Ureter (tissue), 1 donor: ENCODE measurements at regions not wholly inside any gene's neighbourhood (a gene's known extent, or its start where the extent isn't known, plus 50 kb on each side); places are given as distances from the start of the nearest gene placed in this dataset.
A peak's percentile ranks its signal among the peaks of the same experiment; 100 is the strongest.
"Not testable (repeated sequence)": the region's sequence is repeated elsewhere in the genome, so short reads cannot be mapped to it uniquely, and the experiment has no call there.

Experiments used
- DNase-seq: peaks from one replicate; pipeline ENCODE4 v3.0.0-alpha.2; 2020; ENCODE audit warnings: low spot score
- donor health status: DM: yes; HTN: yes; CAD: no.

DNA sequence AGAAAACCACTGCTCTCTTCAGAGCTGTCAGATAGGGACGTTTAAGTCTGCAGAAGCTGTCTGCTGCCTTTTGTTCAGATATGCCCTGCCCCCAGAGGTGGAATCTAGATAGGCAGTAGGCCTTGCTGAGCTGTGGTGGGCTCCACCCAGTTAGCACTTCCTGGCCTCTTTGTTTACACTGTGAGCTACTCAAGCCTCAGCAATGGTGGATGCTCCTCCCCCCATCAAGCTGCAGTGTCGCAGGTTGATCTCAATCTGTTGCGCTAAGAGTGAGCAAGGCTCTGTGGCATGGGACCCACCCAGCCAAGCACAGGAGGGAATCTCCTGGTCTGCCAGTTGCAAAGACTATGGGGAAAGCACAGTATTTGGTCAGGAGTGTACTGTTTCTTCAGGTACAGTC, 59.2 kb upstream of the ZNF641 start:
- DNase-seq, result not testable (repeated sequence)

DNA sequence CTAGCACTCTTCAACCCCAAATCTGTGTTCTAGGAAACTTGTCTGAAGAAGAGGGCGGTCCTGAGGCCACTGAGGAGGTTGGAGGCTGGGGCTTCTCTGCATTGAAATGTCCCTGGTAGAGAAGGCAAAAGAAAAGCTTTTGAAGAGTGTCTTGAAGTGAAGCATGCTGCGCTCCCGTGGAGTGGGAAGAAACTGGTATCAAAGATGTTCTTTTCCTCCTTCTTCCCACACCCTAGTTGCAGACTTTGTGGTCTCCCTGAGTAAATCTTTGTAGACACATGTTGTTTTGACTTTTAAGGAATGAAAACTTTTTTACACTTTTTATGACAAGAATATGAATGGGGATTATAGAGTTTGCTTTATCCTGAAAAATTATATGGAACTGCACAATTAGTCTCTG, 59.0 kb upstream of the ANP32D start:
- no peak for DNase-seq

DNA sequence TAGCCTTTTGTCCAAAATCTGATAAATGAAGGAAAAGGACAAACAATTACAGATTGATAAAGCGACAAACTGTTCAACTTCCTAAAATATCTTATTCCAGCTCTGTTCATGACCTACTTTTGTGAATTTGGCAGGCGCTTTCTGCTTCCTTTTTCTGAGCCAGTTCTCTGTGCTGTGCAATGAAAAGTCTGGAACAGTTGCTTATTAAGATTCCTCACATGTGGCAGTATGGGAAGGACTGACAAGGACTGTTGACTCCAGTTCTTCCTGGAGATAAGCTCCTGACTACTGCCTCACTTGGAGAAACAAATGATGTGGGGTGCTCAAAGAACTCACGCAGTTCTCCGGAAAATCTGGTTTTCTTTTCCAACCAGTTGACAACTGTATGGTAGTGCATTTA, 58.3 kb upstream of the ANP32D start:
- DNase-seq, result peak; percentile 55

DNA sequence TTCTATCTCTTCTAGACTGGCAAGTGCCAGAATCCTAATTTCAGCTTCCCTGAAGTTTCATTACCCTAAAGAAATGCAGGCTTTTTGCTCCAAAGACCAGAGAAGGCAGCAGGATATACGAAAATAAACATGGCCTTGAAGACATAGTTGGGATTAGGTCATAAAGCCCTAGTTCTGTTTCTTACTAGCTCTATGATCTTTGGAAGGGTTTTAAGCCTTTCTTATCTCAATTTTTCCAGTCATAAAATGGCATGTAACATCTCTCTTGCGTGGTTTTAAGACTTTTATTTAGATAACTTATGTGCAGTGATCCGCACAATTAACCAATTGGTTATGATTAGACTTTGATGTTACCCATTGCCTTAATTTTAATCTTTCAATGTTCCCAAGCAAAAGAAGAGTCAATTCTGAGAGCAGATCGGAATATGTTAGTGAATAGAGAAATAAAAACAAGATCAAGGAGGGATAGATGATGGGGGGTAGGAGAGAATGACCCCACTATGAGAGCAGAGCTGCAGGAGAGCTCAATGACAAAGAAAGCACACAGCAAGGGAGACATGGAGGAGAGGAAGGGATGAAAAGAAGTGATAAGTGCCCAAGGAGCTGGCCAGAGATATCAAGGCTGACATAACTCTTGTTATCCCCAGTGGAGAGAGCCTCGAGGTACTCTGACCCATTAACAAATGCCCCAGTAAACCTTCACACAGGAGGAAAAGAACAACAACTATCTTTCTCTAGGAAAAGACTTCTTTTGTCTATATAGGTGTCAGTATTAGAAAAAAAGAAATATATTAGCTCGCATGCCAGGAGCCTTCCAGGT, 53.0 kb upstream of the ANP32D start:
- DNase-seq, result no peak

DNA sequence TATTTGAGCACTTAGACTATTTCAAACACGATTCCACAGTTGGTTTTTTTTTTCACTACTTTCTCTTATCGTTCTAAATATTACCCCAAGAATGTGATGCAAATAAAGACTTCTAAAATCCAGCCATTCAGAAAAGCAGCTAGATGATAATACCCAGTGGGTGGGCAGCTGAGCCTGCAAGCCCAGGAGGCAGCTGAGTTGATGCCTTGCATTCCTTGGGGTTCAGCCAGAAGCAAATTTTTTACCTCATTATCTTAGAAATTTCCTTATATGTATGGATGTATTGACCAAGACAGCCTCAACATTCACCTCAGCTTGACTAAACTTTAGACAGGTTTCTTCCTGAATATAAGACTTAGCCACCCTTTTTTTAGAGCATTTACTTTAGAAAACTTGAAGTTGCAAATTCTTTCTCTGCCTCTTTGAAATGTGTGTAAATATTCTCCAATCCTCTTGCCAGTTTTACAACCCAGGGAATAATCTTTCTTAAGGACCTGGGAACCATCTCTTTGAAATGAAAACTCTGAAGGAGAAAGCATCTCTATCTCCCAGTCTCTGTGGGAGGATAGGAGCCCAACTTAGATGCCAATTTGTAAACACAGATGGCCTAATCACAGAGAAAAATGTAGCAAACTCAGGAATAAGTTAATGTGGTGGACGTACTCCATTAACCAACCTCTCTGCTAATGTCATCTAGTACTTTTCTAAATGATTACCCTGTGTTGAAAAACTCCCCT, 52.2 kb upstream of the ANP32D start:
- DNase-seq, result no peak

DNA sequence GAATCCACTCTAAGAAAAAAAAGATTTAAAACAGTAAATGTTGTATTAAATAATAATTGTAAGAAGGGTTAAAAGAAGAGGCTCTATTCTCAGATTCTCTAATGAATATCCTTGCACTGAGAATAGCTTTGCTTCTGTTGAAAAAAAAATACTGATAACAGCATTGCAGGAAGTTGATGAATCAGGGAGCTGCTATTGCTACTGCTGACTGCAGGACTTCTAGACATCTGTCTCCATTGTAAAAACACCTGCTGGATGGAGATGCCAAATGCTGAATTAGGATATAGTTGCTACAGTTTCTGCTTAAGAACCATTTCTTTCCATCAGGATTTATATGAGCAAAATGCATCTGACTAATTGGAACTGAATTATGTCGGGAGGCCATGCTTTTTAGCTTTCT, 50.3 kb upstream of the ANP32D start:
- no peak for DNase-seq
